CD4-positive, alpha-beta T cell treated with Interleukin-4 for 1 hour (primary cell): ENCODE measurements at regions not wholly inside any gene's neighbourhood (a gene's known extent, or its start where the extent isn't known, plus 50 kb on each side); places are given as distances from the start of the nearest gene placed in this dataset.

ENCODE experiments used
- DNase-seq, 2 donors: peaks; one replicate each; pipeline ENCODE4 v3.0.0-alpha.2; 2020 to 2022

GRCh38 chr6:1053586-1053985 is 258.3 kb upstream of the FOXQ1 start:
- DNase-seq: no peak

- no peak for DNase-seq
These were observed 259.6 kb upstream of the FOXQ1 start for GRCh38 chr6:1052262-1052661.

GRCh38 chr6:1049900-1050299 is 262.0 kb upstream of the FOXQ1 start:
- no peak for DNase-seq

GRCh38 chr6:1049170-1049569 is 262.7 kb upstream of the FOXQ1 start:
- no peak for DNase-seq

GRCh38 chr6:1047981-1048541 is 263.8 kb upstream of the FOXQ1 start:
- DNase-seq: no peak

- no peak for DNase-seq
These were observed 266.7 kb upstream of the FOXQ1 start for GRCh38 chr6:1045239-1045638.

- DNase-seq: no peak
These were observed 267.7 kb upstream of the FOXQ1 start for GRCh38 chr6:1044040-1044836.

- no peak for DNase-seq
These were observed 268.5 kb upstream of the FOXQ1 start for GRCh38 chr6:1043458-1043836.

GRCh38 chr6:1042583-1043457 is 269.1 kb upstream of the FOXQ1 start:
- no peak for DNase-seq

GRCh38 chr6:1040393-1040792 is 271.5 kb upstream of the FOXQ1 start:
- DNase-seq: no peak

- no peak for DNase-seq
These were observed 272.2 kb upstream of the FOXQ1 start for GRCh38 chr6:1039746-1040145.

- DNase-seq: no peak
These were observed 272.7 kb upstream of the FOXQ1 start for GRCh38 chr6:1039191-1039590.

GRCh38 chr6:1037430-1038202 is 274.3 kb upstream of the FOXQ1 start:
- DNase-seq: no peak

GRCh38 chr6:1035401-1035800 is 276.5 kb upstream of the FOXQ1 start:
- DNase-seq: no peak

- no peak for DNase-seq
These were observed 280.2 kb upstream of the FOXQ1 start for GRCh38 chr6:1031720-1032119.

- no peak for DNase-seq
These were observed 282.8 kb upstream of the FOXQ1 start for GRCh38 chr6:1029141-1029540.

GRCh38 chr6:1028723-1029122 is 283.2 kb upstream of the FOXQ1 start:
- DNase-seq: no peak

GRCh38 chr6:1027795-1028569 is 283.9 kb upstream of the FOXQ1 start:
- no peak for DNase-seq

GRCh38 chr6:1027109-1027794 is 284.6 kb upstream of the FOXQ1 start:
- DNase-seq: no peak

- no peak for DNase-seq
These were observed 286.1 kb upstream of the FOXQ1 start for GRCh38 chr6:1025821-1026220.

- DNase-seq: no peak
These were observed 287.3 kb upstream of the FOXQ1 start for GRCh38 chr6:1024587-1024986.

- DNase-seq: no peak
These were observed 287.7 kb upstream of the FOXQ1 start for GRCh38 chr6:1024161-1024560.
